ENCODE measurements at regions not wholly inside any gene's neighbourhood (a gene's known extent, or its start where the extent isn't known, plus 50 kb on each side); places are given as distances from the start of the nearest gene placed in this dataset.
"Not testable (repeated sequence)": the region's sequence is repeated elsewhere in the genome, so short reads cannot be mapped to it uniquely, and the experiment has no call there.

DNA sequence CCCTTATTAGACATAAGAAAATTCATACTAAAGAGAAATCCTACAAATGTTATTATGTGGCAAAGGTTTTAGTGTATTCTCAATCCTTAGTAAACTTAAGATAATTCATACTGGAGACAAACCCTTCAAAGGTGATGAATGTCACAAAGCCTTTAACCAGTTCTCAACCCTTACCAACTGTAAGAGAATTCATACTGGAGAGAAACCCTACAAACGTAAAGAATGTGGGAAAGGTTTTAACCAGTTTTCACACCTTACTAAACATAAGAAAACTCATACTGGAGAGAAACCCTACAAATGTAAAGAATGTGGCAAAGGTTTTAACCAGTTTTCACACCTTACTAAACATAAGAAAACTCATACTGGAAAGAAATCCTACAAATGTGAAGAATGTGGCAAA lies 93.2 kb downstream of the ZNF680 start:
- ATAC-seq (no peak), DNase-seq (ENCODE audit: low spot score) (no peak)
- intact Hi-C loops (cut with DNase I) = no loop called here

DNA sequence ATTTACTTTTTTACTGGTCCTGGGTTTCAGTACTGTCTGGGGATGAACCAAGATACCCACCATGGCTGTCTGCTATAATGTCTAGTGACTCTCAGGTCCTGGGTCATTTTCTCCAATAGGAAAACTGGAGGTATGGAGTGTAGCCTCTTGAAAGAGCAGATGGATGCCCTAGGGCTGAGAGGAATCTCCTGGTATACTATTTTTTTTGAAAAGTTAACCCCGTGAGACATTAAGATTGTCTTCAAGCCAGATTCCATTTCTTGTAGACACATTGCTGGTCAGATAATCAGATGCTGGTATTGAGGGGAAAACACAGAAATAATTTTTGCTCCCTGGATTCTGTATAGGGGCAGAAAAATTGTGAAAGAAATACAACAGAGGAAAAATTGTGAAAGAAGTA lies 97.3 kb downstream of the ZNF680 start:
- intact Hi-C loops (cut with DNase I) = no loop called here
- DNase-seq (ENCODE audit: low spot score) (no peak), ATAC-seq (no peak)

DNA sequence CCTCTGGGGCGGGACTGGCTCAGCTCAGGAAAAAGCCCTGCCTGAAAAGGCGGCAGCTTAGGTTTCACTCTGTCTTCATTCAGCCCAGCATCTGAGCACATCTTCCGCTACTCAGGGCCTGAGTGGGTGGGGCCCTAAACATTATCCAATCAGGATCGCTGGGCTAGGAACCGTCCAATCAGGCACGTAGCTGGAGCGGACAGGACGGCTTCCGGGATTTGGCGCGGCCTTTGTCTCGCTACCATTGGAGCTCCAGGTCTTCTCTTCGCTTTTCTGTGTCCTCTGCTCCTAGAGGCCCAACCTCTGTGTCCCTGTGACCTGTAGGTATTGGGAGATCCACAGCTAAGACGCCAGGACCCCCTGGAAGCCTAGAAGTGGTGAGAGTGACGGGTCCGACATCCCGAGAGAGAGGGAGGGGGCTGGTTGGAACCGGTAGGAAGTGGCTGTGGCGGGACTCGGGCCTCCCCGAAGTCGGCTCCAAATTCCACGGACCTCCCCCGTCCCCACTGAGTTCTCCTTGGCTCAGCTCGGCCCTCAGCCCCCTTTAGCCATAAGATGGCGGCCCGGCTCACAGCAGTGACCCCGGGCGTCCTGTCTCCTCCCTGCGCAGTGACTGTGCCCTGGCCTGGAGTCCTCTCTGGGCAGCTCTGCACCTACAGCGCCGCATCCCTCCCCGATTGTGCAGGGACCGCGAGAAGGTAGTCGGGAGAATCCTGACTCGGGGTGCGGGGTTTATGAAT lies 99.1 kb downstream of the ZNF680 start:
- ATAC-seq (peak; percentile 97), DNase-seq (ENCODE audit: low spot score) (peak; percentile 70)
- intact Hi-C loops (cut with DNase I) = no loop called here

DNA sequence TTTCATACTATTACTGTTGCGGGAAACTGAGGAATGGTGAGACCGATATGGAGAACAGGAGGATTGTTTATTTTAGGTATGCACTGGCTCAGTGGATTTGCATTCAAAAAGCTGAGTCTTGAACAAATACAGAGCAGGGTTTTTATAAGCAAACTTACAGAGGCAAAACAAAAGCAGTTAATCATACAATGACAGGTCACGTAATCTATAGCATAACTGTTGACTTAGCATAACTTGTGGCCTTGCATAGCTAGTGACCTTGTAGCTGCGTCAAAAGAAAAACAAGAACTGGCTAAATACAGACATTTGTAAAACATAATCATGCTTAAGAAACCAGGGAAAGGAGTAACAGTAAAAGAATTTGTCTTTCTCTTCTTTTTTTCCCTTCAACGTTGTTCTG lies 103.0 kb downstream of the ZNF680 start:
- ATAC-seq; intact Hi-C loops (cut with DNase I); DNase-seq (ENCODE audit: low spot score): not testable (repeated sequence)

DNA sequence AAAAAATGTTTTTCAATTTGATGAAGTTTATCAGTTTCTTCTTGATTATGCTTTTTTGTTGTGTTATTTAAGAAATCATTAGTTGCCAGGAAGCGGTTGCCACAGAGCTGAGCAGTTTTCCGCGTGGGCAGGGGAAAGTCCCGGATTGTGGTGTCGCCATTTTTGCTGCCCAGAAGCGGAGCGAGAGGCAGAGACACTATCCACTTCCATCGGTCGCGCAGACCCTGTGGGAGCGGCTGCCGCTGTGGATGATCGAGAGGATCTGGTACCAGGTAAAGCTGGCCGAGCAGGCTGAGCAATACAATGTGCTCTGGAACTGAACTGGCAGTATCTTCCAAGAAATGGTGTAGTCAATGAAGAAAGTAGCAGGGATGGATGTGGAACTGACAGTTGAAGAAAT lies 119.8 kb downstream of the ZNF736 start:
- DNase-seq (ENCODE audit: low spot score) (no peak), ATAC-seq (no peak)
- intact Hi-C loops (cut with DNase I) = no loop called here

DNA sequence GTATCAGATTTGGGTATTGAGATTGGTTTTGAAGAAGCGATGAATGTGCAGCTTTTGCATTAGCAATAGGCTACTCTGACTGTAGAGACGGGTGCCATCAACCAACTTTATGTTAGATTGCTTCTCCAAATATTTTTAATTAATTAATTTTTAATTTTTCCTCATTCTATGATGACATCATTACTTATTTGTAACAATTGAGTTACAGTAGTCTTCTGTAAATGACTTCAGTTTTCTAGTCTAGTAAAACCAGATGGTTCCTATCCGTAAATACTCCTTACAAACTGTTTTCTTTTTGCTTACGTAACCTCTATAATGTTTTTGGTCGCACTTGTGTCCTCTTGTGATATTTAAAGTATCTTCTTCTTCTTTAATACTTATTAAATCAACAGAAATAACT lies 118.1 kb downstream of the ZNF736 start:
- ATAC-seq = no peak
- intact Hi-C loops (cut with DNase I) = no loop called here
- no peak for DNase-seq (ENCODE audit: low spot score)

DNA sequence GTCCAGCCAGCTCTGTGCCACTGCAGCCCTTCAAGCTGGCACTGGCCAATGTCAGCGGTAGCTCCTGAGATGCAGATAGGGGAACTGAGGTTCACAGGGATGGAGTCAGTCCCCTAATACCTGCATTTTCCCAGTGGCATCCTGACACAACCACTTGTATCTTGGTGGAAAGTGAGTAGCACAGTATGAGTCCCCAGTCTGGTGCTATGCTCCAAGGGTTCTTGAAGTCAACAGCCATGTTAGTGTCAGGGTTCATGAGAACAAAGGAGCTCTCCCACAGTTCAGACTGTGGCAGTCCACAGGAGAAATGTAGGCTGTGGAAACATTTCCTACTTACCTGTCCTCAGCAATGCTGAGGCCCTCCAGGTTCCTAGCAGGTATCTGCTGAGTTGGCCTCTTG lies 115.5 kb downstream of the ZNF736 start:
- no peak for DNase-seq (ENCODE audit: low spot score)
- ATAC-seq = no peak

DNA sequence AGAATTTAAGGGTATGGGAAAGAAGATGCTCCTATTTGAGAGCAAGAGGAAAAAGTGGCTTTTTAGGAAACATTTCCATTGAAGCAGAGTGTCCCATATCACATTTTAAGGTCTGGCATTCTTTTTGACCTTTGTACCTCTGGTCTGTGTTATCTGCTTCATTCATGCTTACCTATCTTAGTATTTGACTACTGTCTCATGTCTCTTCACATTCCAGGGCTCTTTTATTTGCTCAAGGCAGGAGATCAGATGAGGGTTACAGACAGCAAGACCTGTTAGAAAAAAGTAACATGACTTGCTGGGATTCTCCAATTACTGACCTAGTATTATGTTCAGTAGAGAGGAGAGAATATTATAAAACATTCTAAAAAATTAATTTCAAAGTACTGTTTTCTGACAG lies 111.7 kb downstream of the ZNF736 start:
- intact Hi-C loops (cut with DNase I); DNase-seq (ENCODE audit: low spot score); ATAC-seq: not testable (repeated sequence)

More for the DNA sequence above, 115.5 kb downstream of the ZNF736 start:
- intact Hi-C loops (cut with DNase I) = no loop called here

DNA sequence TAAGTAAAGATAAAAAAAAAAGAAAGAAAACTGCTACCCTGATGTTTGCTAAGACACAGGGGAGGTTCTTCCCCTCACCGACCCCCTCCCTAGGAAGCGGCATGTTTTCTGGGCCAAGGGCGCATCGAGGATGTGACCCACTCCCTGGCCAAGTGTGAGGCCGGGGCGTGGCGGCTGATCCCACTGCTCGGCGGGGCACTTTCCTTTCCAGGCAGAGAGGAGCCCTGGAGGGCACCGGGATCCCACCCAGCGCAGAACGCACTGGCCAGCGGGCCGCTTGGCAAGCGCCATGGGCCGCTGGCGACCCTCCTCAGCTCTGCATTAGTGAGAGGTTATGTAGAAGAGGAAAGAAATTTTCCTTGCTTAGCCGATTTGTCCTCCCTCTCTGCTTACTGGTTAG lies 93.4 kb downstream of the ZNF736 start:
- intact Hi-C loops (cut with DNase I) = no loop called here
- DNase-seq (ENCODE audit: low spot score) = no peak
- no peak for ATAC-seq
